ENCODE measurements at regions not wholly inside any gene's neighbourhood (a gene's known extent, or its start where the extent isn't known, plus 50 kb on each side); places are given as distances from the start of the nearest gene placed in this dataset.

GRCh38 chr7:438916-439315, 80.7 kb downstream of the PDGFA start:
- TF ChIP-seq CTCF (IDR thresholded peaks at IDR 0.05) (no peak), POLR2A (IDR thresholded peaks at IDR 0.05) (no peak)
